Right lobe of liver (tissue), 4 donors: ENCODE measurements at regions not wholly inside any gene's neighbourhood (a gene's known extent, or its start where the extent isn't known, plus 50 kb on each side); places are given as distances from the start of the nearest gene placed in this dataset.

Experiments used
- POLR2A ChIP-seq: fragments of 450-650 bp; IDR thresholded peaks from one replicate; pipeline ENCODE4 v1.6.1; 2017; ENCODE audit warnings: antibody characterized with exemption, mild to moderate bottlenecking
- TF ChIP-seq, protein P1 (sequence below), 4 donors: fragments of 200-600 bp in 3 of 4; fragments of 450-650 bp in 1 of 4; IDR thresholded peaks; one replicate each; pipeline versions ENCODE4 v1.5.1 to v1.8.0; 2016 to 2022; ENCODE audit warnings: antibody characterized with exemption in 4 of 4, mild to moderate bottlenecking in 2 of 4
- donor health status: DM: no; HTN: no; CAD: no.
- donor health status: DM: no; HTN: no; CAD: no.
- donor health status: DM: no; HTN: yes; CAD: no.

- TF ChIP-seq, protein P1, sequence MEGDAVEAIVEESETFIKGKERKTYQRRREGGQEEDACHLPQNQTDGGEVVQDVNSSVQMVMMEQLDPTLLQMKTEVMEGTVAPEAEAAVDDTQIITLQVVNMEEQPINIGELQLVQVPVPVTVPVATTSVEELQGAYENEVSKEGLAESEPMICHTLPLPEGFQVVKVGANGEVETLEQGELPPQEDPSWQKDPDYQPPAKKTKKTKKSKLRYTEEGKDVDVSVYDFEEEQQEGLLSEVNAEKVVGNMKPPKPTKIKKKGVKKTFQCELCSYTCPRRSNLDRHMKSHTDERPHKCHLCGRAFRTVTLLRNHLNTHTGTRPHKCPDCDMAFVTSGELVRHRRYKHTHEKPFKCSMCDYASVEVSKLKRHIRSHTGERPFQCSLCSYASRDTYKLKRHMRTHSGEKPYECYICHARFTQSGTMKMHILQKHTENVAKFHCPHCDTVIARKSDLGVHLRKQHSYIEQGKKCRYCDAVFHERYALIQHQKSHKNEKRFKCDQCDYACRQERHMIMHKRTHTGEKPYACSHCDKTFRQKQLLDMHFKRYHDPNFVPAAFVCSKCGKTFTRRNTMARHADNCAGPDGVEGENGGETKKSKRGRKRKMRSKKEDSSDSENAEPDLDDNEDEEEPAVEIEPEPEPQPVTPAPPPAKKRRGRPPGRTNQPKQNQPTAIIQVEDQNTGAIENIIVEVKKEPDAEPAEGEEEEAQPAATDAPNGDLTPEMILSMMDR (IDR thresholded peaks at IDR 0.05): no peak
- no peak for TF ChIP-seq POLR2A
Measured at GRCh38 chr3:194817936-194818335, 132.3 kb downstream of the FAM43A start.
